IMR-90 (cell line): ENCODE measurements at regions not wholly inside any gene's neighbourhood (a gene's known extent, or its start where the extent isn't known, plus 50 kb on each side); places are given as distances from the start of the nearest gene placed in this dataset.

Experiments used
- SMC3 ChIP-seq: fragments of 150-350 bp; IDR thresholded peaks from 2 replicates; pipeline ENCODE4 v1.6.1; 2016; ENCODE audit warnings: low read depth, mild to moderate bottlenecking, antibody characterized with exemption, low read length, moderate library complexity
- TF ChIP-seq, protein P1 (sequence below): conservative IDR thresholded peaks from 2 replicates; pipeline ENCODE4 v1.5.1; 2012; ENCODE audit warnings: mild to moderate bottlenecking, low read depth, low read length, improper control_type of control experiment

DNA sequence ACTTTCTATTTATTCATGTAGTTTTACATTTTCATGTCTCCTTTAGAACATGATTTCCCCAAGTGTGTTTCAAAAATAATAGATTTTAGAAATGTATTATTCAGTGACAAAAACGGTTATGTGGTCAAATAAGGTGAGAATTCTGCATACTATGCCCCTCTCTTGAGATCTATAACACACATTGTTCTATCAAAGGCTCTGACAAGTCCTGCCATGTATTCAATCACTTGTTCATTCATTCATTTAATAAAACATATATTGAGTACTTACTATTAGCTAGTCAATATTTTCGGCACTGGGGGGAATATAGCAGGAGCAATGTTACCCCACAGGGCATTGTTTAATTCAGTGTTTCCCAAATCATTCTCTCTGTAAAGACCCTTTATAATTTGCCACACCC is 58.4 kb upstream of the FGF13 start:
- TF ChIP-seq, protein P1, sequence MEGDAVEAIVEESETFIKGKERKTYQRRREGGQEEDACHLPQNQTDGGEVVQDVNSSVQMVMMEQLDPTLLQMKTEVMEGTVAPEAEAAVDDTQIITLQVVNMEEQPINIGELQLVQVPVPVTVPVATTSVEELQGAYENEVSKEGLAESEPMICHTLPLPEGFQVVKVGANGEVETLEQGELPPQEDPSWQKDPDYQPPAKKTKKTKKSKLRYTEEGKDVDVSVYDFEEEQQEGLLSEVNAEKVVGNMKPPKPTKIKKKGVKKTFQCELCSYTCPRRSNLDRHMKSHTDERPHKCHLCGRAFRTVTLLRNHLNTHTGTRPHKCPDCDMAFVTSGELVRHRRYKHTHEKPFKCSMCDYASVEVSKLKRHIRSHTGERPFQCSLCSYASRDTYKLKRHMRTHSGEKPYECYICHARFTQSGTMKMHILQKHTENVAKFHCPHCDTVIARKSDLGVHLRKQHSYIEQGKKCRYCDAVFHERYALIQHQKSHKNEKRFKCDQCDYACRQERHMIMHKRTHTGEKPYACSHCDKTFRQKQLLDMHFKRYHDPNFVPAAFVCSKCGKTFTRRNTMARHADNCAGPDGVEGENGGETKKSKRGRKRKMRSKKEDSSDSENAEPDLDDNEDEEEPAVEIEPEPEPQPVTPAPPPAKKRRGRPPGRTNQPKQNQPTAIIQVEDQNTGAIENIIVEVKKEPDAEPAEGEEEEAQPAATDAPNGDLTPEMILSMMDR: no peak
- no peak for TF ChIP-seq SMC3
